PC-3 (cell line): ENCODE measurements at regions not wholly inside any gene's neighbourhood (a gene's known extent, or its start where the extent isn't known, plus 50 kb on each side); places are given as distances from the start of the nearest gene placed in this dataset.

Source experiments
- ATAC-seq: fragments of 200-7000 bp; cut with Tn5 transposase; 2 replicates; pipeline ENCODE4 v1.9.1; 2020; ENCODE audit warnings: mild to moderate bottlenecking, moderate library complexity
- BruUV-seq: library from RNA; stranded (reverse); fragments of 400-500 nt; replicated peaks from 2 replicates; lab custom pipeline; 2021; lab: Mats Ljungman, UMichigan
- CTCF ChIA-PET: fragments of 300-600 bp; sonication (Branson Sonifier 250); formaldehyde crosslinking; loops from one replicate; lab custom pipeline; 2022; ENCODE audit warnings: antibody characterized with exemption; lab: Charles Lee
- POLR2A ChIA-PET: fragments of 300-600 bp; sonication (Branson Sonifier 250); formaldehyde crosslinking; loops from one replicate; lab custom pipeline; 2022; ENCODE audit warnings: antibody characterized with exemption; ENCODE audit not compliant: unreplicated experiment; lab: Charles Lee
- DNase-seq: peaks from one replicate; pipeline ENCODE4 v3.0.0-alpha.2; 2015
- H2AFZ ChIP-seq: fragments of 300-600 bp; sonication (generic); 2 replicates; pipeline ENCODE4 v1.6.0; 2016; ENCODE audit warnings: antibody characterized with exemption, low read length
- H3F3A ChIP-seq: fragments of 300-600 bp; sonication (generic); one replicate; pipeline ENCODE4 v1.6.0; 2017; ENCODE audit warnings: antibody characterized with exemption, low read length, control low read depth, mild to moderate bottlenecking; ENCODE audit not compliant: unreplicated experiment
- H3K27ac ChIP-seq: fragments of 300-600 bp; sonication (generic); 2 replicates; pipeline ENCODE4 v1.5.1; 2016; ENCODE audit warnings: mild to moderate bottlenecking, low read length
- H3K27me3 ChIP-seq: fragments of 300-600 bp; sonication (generic); 2 replicates; pipeline ENCODE4 v1.6.1; 2016; ENCODE audit warnings: low read length, mixed read lengths
- H3K36me3 ChIP-seq: fragments of 300-600 bp; sonication (generic); 2 replicates; pipeline ENCODE4 v1.6.1; 2016; ENCODE audit warnings: low read depth, mixed run types, low read length, mixed read lengths
- H3K4me1 ChIP-seq: fragments of 300-600 bp; sonication (generic); 2 replicates; pipeline ENCODE4 v1.5.1; 2016; ENCODE audit warnings: low read length; ENCODE audit not compliant: insufficient read depth
- H3K4me2 ChIP-seq: fragments of 300-600 bp; sonication (generic); 2 replicates; pipeline ENCODE4 v1.6.0; 2016; ENCODE audit warnings: low read length
- H3K4me3 ChIP-seq: fragments of 300-600 bp; sonication (generic); 2 replicates; pipeline ENCODE4 v1.5.1; 2016; ENCODE audit warnings: mild to moderate bottlenecking, low read length, mixed read lengths
- H3K79me2 ChIP-seq: fragments of 300-600 bp; sonication (generic); 2 replicates; pipeline ENCODE4 v1.6.1; 2017; ENCODE audit warnings: low read length, mixed read lengths
- H3K9ac ChIP-seq: fragments of 300-600 bp; sonication (generic); 2 replicates; pipeline ENCODE4 v1.6.0; 2016; ENCODE audit warnings: mild to moderate bottlenecking, low read length
- H3K9me2 ChIP-seq: fragments of 300-600 bp; sonication (generic); replicated peaks from 2 replicates; pipeline ENCODE4 v1.6.1; 2016; ENCODE audit warnings: mixed run types, low read length, mixed read lengths
- H3K9me3 ChIP-seq: fragments of 300-600 bp; sonication (generic); 2 replicates; pipeline ENCODE4 v1.6.1; 2016; ENCODE audit warnings: low read length, mixed read lengths
- H4K20me1 ChIP-seq: fragments of 300-600 bp; sonication (generic); 2 replicates; pipeline ENCODE4 v1.6.1; 2016; ENCODE audit warnings: low read length, mixed read lengths
- EZH2 ChIP-seq: fragments of 300-600 bp; sonication (generic); IDR thresholded peaks from one replicate; pipeline ENCODE4 v1.6.1; 2017; ENCODE audit warnings: antibody characterized with exemption, mild to moderate bottlenecking, low read length; ENCODE audit not compliant: unreplicated experiment
- EZH2phosphoT487 ChIP-seq: fragments of 300-600 bp; sonication (generic); IDR thresholded peaks from 2 replicates; pipeline ENCODE4 v1.6.1; 2018; ENCODE audit warnings: mild to moderate bottlenecking, antibody characterized with exemption, low read length, borderline replicate concordance
- intact Hi-C: fragments of 100-400 bp; cut with micrococcal nuclease; formaldehyde crosslinking; loops from 2 replicates; pipeline ENCODE4 v1.9.0; 2023
- TF ChIP-seq, protein P1 (sequence below): fragments of 300-600 bp; sonication (generic); conservative IDR thresholded peaks from 2 replicates; pipeline ENCODE4 v1.5.1; 2017; ENCODE audit warnings: antibody characterized with exemption, low read depth, mild to moderate bottlenecking, low read length

DNA sequence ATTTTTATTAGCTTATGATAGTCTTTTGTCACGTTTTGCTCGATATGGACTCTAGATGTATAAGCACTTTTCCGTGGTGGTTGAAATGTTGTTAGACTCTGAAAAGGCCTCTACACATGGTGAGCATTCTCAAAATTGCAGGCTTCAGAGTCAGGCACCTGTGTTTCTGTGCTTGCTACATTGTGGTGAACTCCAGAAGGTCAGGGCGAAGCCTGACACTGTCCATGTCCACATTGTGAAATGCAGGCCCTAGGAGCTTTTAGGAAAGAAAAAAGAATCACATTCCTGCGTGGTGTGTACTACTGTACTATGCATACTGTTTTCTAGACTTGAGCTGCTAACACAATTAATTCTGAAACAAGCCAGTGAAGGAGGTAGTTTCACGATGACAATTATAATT, 86.3 kb downstream of the HS3ST1 start:
- no peak overlapping the region for H3K4me2 ChIP-seq
- no TSS peak for BruUV-seq
- H3K79me2 ChIP-seq: no peaks in the 10 kb centered on the region
- peaks cover 10% of the 10 kb centered on the region; the same call in 1 of the 2 replicates for H3K27me3 ChIP-seq
- intact Hi-C loops: no loop called here
- H3K4me3 ChIP-seq: no peak overlapping the region
- no peak overlapping the region for H3K9ac ChIP-seq
- no peak for ATAC-seq
- TF ChIP-seq EZH2phosphoT487 (no peak), EZH2 (no peak)
- TF ChIP-seq, protein P1, sequence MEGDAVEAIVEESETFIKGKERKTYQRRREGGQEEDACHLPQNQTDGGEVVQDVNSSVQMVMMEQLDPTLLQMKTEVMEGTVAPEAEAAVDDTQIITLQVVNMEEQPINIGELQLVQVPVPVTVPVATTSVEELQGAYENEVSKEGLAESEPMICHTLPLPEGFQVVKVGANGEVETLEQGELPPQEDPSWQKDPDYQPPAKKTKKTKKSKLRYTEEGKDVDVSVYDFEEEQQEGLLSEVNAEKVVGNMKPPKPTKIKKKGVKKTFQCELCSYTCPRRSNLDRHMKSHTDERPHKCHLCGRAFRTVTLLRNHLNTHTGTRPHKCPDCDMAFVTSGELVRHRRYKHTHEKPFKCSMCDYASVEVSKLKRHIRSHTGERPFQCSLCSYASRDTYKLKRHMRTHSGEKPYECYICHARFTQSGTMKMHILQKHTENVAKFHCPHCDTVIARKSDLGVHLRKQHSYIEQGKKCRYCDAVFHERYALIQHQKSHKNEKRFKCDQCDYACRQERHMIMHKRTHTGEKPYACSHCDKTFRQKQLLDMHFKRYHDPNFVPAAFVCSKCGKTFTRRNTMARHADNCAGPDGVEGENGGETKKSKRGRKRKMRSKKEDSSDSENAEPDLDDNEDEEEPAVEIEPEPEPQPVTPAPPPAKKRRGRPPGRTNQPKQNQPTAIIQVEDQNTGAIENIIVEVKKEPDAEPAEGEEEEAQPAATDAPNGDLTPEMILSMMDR: no peak
- H3K9me2 ChIP-seq: no peaks in the 10 kb centered on the region
- ChIA-PET CTCF (no interaction called here), POLR2A (no interaction called here)
- no peak overlapping the region for H3K27ac ChIP-seq
- H3K9me3 ChIP-seq: no peaks in the 10 kb centered on the region
- no peaks in the 10 kb centered on the region for H4K20me1 ChIP-seq
- H3F3A ChIP-seq: no peaks in the 10 kb centered on the region
- H3K36me3 ChIP-seq: no peaks in the 10 kb centered on the region
- no peaks in the 10 kb centered on the region for H3K4me1 ChIP-seq
- H2AFZ ChIP-seq: no peak overlapping the region
- DNase-seq: no peak

DNA sequence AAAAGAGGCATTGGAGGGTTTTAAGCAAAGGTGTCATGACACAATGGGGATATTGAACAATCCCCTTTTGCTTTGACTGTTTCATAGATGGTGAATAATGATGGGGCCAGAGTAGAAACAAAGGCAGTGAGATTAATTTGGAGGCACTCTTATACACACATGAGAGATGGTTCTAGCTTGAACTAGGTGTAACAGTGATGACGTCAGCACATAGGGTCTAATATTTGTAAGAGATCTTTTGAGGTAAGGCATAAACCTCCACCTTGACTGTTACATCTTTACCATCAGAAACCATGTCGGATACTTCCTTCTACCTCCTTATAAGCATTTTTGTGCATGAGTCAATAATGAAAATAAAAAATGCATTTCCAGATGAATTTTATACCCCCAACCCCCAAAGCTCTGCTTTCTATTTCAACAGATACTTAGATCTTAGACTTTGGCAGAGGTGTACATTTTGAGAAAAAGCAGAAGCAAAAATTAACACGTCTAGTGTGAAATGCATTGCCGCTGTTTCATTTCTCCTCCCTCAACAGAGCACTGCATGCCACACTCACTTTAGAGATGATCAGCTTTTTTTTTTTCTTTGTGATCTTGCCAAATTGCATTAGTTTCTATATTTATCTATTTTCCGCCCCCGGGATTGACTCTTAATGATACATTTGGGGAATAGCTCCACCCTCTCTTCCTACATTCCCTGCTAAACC, 87.2 kb downstream of the HS3ST1 start:
- ATAC-seq (no peak), DNase-seq (no peak)
- POLR2A ChIA-PET: no interaction called here
- Histone ChIP-seq H3K4me3 (no peak overlapping the region), H3K4me2 (no peak overlapping the region), H3K4me1 (no peaks in the 10 kb centered on the region), H2AFZ (no peak overlapping the region), H3K27ac (no peak overlapping the region), H3K9me2 (no peaks in the 10 kb centered on the region), H4K20me1 (no peaks in the 10 kb centered on the region), H3K9ac (no peak overlapping the region), H3K79me2 (no peaks in the 10 kb centered on the region), H3K27me3 (peaks cover 12% of the 10 kb centered on the region; the same call in 1 of the 2 replicates), H3F3A (no peaks in the 10 kb centered on the region), H3K9me3 (no peaks in the 10 kb centered on the region), H3K36me3 (no peaks in the 10 kb centered on the region)
- no TSS peak for BruUV-seq
- CTCF ChIA-PET: no interaction called here
- intact Hi-C loops: no loop called here
- TF ChIP-seq, protein P1: no peak
- TF ChIP-seq EZH2phosphoT487 (no peak), EZH2 (no peak)
